ENCODE measurements at regions not wholly inside any gene's neighbourhood (a gene's known extent, or its start where the extent isn't known, plus 50 kb on each side); places are given as distances from the start of the nearest gene placed in this dataset.
"Not testable (repeated sequence)": the region's sequence is repeated elsewhere in the genome, so short reads cannot be mapped to it uniquely, and the experiment has no call there.

- not testable (repeated sequence) for DNase-seq (ENCODE audit: low spot score)
Measured at GRCh38 chr18:14336017-14336416, 203.8 kb upstream of the ZNF519 start.

GRCh38 chr18:14321217-14321616 is 189.0 kb upstream of the ZNF519 start:
- not testable (repeated sequence) for DNase-seq (ENCODE audit: low spot score)

DNA sequence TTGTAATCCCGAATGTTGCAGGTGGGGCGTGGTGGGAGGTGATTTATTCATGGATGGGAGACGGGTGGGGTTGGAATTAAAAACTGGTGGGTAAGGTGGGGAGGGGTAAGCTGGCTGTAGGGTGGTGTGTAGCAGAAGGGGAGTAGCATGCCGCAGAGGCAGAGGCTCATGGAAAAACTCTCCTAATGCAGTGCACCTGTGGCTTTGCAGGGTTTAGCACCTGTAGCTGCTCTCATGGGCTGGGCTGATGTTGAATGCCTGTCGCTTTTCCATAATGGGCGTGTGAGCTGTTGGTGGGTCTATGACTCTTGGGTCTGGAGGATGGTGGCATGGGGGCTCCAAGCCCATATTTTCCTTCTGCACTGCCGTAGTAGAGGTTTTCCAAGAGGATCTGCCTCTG is 169.0 kb upstream of the ZNF519 start:
- not testable (repeated sequence) for DNase-seq (ENCODE audit: low spot score)

DNA sequence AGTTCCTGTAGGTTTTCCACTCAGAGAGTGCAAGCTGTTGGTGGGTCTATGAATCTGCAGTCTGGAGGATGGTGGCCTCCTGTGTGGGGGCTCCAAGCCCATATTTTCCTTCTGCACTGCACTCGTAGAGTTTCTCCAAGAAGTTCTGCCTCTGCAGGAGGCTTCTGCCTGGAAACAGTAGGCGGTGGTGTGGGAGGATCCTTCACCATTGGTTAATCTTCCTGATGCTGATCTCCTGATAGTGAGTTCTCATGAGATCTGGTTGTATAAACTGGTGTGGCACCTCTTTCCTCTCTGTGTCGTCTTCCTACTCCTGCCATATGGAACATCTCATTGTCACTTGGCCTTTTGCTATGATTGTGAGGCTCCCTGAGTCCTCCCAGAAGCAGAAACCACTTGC is 162.8 kb upstream of the ZNF519 start:
- not testable (repeated sequence) for DNase-seq (ENCODE audit: low spot score)

GRCh38 chr18:14285053-14285452 is 152.8 kb upstream of the ZNF519 start:
- DNase-seq (ENCODE audit: low spot score): no peak

DNA sequence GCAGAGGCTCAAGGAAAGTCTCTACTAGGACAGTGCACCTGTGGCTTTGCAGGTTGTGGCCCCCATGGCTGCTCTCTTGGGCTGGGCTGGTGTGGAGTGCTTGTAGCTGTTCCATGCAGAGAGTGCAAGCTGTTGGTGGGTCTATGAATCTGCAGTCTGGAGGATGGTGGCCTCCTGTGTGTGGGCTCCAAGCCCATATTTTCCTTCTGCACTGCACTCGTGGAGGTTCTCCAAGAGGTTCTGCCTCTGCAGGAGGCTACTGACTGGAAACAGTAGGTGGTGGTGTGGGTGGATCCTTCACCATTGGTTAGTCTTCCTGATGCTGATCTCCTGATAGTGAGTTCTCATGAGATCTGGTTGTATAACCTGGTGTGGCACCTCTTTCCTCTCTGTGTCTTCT is 143.2 kb upstream of the ZNF519 start:
- not testable (repeated sequence) for DNase-seq (ENCODE audit: low spot score)

- DNase-seq (ENCODE audit: low spot score): not testable (repeated sequence)
Measured at GRCh38 chr18:14265637-14266410, 133.6 kb upstream of the ZNF519 start.

DNA sequence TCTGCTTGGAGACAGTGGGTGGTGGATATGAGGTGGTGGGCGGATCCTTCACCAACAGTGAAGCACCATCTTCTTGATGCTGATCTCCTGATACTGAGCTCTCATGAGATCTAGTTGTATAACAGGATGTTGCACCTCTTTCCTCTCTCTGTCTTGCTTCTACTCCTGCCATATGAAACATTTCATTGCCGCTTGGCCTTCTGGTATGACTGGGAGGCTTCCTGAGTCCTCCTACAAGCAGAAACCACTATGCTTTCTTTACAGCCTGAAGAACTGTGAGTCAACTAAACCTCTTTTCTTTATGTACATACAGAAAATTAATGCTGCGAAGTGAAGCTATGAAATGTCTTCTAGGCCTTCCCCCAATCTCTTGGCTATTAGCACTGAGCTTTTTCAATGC is 130.6 kb upstream of the ZNF519 start:
- not testable (repeated sequence) for DNase-seq (ENCODE audit: low spot score)

GRCh38 chr18:14250084-14250677 is 117.9 kb upstream of the ZNF519 start:
- not testable (repeated sequence) for DNase-seq (ENCODE audit: low spot score)

- not testable (repeated sequence) for DNase-seq (ENCODE audit: low spot score)
Measured at GRCh38 chr18:14239224-14239623, 107.0 kb upstream of the ZNF519 start.

GRCh38 chr18:14236356-14237048 is 104.3 kb upstream of the ZNF519 start:
- not testable (repeated sequence) for DNase-seq (ENCODE audit: low spot score)

DNA sequence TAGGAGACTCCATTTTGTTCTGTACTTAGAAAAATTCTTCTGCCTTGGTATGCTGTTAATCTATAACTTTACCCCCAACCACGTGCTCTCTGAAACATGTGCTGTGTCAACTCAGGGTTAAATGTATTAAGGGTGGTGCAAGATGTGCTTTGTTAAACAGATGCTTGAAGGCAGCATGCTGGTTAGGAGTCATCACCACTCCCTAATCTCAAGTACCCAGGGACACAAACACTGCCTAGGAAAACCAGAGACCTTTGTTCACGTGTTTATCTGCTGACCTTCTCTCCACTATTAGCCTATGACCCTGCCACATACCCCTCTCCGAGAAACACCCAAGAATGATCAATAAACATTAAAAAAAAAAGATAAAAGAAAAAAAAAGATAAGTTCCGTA is 93.0 kb upstream of the ZNF519 start:
- not testable (repeated sequence) for DNase-seq (ENCODE audit: low spot score)

DNA sequence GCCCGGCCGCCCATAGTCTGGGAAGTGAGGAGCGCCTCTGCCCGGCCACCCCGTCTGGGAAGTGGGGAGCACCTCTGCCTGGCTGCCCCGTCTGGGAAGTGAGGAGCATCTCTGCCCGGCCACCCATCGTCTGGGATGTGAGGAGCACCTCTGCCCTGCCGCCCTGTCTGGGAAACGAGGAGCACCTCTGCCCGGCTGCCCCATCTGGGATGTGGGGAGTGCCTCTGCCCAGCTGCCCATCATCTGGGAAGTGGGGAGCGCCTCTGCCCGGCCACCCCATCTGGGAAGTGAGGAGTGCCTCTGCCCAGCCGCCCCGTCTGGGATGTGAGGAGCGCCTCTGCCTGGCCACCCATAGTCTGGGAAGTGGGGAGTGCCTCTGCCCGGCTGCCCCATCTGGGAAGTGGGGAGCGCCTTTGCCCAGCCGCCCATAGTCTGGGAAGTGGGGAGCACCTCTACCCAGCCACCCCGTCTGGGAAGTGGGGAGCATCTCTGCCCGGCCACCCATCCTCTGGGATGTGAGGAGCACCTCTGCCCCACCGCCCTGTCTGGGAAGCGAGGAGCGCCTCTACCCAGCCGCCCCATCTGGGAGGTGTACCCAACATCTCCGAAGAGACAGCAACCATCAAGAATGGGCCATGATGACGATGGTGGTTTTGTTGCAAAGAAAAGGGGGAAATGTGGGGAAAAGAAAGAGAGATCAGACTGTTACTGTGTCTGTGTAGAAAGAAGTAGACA is 92.5 kb upstream of the ZNF519 start:
- not testable (repeated sequence) for DNase-seq (ENCODE audit: low spot score)

- DNase-seq (ENCODE audit: low spot score): not testable (repeated sequence)
Measured at GRCh38 chr18:14223919-14224318, 91.7 kb upstream of the ZNF519 start.

GRCh38 chr18:14223231-14223822 is 91.1 kb upstream of the ZNF519 start:
- not testable (repeated sequence) for DNase-seq (ENCODE audit: low spot score)

DNA sequence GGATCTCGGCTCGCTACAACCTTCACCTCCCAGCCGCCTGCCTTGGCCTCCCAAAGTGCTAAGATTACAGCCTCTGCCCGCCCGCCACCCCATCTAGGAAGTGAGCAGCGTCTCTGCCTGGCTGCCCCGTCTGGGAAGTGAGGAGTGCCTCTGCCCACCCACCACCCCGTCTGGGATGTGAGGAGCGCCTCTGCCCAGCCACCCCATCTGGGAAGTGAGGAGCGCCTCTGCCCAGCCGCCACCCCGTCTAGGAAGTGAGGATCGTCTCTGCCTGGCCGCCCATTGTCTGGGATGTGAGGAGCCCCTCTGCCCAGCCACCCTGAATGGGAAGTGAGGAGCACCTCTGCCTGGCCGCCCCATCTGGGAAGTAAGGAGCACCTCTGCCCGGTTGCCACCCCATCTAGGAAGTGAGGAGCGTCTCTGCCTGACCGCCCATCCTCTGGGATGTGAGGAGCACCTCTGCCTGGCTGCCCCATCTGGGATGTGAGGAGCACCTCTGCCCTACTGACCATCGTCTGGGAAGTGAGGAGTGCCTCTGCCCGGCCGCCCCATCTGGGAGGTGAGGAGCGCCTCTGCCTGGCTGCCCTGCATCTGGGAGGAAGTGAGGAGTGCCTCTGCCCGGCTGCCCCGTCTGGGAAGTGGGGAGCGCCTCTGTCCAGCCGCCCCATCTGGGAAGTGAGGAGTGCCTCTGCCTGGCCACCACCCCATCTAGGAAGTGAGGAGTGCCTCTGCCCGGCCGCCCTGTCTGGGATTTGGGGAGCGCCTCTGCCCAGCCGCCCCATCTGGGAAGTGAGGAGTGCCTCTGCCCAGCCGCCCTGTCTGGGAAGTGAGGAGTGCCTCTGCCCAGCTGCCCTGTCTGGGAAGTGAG is 90.4 kb upstream of the ZNF519 start:
- not testable (repeated sequence) for DNase-seq (ENCODE audit: low spot score)

DNA sequence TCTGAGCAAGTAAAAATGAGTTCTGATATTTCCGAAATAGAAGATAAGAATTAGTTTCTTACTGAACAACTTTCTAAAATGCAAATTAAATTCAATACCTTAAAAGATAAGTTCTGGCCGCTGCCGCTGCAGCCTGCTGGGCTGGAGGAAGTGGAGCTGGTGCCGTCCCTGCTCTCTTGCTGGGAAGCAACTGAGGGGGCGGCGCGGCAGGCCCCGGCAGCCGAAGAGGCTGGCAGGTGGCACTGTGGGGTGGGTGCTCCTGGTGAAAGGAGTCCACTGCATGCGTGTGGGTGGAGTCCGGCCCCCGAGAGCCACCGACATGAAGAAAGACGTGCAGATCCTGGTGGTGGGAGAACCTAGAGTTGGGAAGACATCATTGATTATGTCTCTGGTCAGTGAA is 89.5 kb upstream of the ZNF519 start:
- no peak for DNase-seq (ENCODE audit: low spot score)

- DNase-seq (ENCODE audit: low spot score): not testable (repeated sequence)
Measured at GRCh38 chr18:14215952-14216351, 83.7 kb upstream of the ZNF519 start.

- DNase-seq (ENCODE audit: low spot score): not testable (repeated sequence)
Measured at GRCh38 chr18:14203424-14203823, 71.2 kb upstream of the ZNF519 start.

- not testable (repeated sequence) for DNase-seq (ENCODE audit: low spot score)
Measured at GRCh38 chr18:14190776-14191442, 58.7 kb upstream of the ZNF519 start.

Data from germinal center (tissue), 1 donor.